Fibroblast of pulmonary artery (primary cell): ENCODE measurements at regions not wholly inside any gene's neighbourhood (a gene's known extent, or its start where the extent isn't known, plus 50 kb on each side); places are given as distances from the start of the nearest gene placed in this dataset.
"Not testable (repeated sequence)": the region's sequence is repeated elsewhere in the genome, so short reads cannot be mapped to it uniquely, and the experiment has no call there.

Experiments used
- DNase-seq: peaks from one replicate; pipeline ENCODE4 v3.0.0-alpha.2; 2010; ENCODE audit warnings: low read depth
- H3K4me3 ChIP-seq: replicated peaks from 2 replicates; pipeline ENCODE4 v1.5.1; 2011; ENCODE audit warnings: low read depth, mild to moderate bottlenecking, control low read depth, low read length, moderate library complexity
- TF ChIP-seq, protein P1 (sequence below): IDR thresholded peaks from 2 replicates; pipeline ENCODE4 v1.5.1; 2011; ENCODE audit warnings: mild to moderate bottlenecking, control low read depth, low read length, inconsistent platforms; ENCODE audit errors: missing control alignments

DNA sequence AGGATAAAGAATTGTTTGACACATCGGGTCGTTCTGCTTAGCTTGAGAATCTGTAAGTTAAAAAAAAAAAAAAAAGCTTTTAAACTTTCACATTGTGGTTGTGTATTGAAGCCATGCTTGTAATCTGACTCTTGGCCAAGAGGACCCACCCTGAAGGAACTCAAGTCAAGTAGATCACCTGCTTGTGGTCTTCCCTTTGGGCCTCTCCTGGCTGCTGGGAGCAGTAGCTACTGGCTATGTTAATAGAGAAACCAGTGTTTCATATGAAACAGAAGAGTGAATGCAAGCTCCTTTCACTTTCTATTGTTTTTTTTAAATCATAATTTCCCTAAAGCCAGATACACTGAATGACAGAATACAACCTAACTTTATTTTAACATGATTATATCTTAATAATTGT lies 402.4 kb upstream of the NDST4 start:
- DNase-seq, result no peak
- TF ChIP-seq, protein P1, sequence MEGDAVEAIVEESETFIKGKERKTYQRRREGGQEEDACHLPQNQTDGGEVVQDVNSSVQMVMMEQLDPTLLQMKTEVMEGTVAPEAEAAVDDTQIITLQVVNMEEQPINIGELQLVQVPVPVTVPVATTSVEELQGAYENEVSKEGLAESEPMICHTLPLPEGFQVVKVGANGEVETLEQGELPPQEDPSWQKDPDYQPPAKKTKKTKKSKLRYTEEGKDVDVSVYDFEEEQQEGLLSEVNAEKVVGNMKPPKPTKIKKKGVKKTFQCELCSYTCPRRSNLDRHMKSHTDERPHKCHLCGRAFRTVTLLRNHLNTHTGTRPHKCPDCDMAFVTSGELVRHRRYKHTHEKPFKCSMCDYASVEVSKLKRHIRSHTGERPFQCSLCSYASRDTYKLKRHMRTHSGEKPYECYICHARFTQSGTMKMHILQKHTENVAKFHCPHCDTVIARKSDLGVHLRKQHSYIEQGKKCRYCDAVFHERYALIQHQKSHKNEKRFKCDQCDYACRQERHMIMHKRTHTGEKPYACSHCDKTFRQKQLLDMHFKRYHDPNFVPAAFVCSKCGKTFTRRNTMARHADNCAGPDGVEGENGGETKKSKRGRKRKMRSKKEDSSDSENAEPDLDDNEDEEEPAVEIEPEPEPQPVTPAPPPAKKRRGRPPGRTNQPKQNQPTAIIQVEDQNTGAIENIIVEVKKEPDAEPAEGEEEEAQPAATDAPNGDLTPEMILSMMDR, result no peak
- no peak overlapping the region for H3K4me3 ChIP-seq

DNA sequence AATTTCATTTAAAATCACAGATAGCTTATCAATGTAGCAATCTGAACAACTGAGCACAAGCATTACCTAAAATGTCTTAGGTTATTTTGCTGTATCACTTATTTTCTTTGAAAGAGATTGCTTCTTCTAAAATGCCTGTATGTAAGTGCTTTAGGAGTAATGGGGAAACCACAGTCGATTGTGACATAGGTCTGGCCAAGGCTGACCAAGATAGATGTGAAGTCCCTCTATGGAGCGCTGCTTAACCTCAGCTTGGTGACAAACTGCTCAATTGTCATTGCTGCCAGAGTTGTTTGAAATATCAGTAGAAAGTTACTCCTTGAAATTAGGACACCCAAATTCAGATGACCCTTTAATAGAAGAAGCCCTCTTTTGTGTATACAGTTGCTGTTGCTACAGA lies 401.9 kb upstream of the NDST4 start:
- no peak for DNase-seq
- TF ChIP-seq, protein P1, result no peak
- no peak overlapping the region for H3K4me3 ChIP-seq

DNA sequence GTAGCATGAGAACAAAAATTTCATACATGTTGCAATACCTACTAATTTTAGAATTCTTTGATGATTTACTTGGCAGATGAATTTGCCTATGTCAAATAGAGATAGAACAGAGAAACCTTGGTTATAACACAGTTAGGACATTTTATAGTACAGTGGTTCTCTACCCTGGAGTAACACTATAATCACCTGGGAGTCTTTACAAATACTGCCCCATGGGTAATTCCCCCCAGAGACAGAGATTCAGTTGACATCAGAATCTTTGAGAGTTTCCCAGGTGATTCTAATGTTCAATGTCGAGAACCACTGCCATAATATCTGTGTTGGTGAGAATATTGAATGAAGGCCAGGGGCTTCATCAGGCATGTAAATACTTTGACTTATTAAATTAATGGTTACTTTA lies 401.3 kb upstream of the NDST4 start:
- DNase-seq, result no peak
- TF ChIP-seq, protein P1, result no peak
- H3K4me3 ChIP-seq, result no peak overlapping the region

DNA sequence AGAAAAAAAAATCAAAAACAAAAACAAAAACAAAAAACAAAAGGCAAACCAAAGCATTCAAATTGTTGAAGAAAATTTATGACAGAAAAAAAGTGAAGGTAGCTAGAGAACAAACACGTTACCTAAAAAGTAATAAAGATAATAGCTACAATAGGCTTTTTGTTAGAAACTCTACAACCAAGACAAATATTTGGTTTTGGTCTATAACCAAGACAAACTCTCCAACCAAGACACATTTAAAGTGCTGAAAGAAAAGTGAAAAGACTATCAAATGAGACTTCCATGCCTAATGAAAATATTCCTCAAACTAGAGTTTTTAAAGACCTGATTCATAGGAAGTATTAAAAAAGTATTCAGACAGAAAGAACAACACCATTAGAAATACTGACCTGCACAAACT lies 391.9 kb upstream of the NDST4 start:
- H3K4me3 ChIP-seq, result no peak overlapping the region
- DNase-seq, result no peak
- TF ChIP-seq, protein P1, result no peak

DNA sequence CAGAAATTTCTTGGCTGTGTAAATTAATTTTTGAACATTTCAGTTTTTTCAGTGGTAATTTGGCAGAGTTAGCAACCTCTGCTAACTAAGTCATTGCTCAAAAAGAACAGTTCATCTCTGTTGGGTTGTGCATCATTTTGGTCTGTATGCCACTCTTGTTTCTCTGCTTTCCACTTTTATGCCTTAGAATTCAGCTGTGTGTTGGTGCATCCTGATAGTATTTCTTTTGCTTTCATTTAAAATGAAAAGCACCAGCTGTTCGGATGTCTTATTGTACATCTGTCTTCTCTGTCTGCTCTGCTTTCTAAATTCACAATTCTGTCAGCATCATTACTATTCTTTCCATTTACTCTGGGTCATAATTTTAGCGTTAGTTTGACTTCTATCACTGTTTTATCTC lies 388.2 kb upstream of the NDST4 start:
- no peak overlapping the region for H3K4me3 ChIP-seq
- DNase-seq, result no peak
- TF ChIP-seq, protein P1, result no peak

DNA sequence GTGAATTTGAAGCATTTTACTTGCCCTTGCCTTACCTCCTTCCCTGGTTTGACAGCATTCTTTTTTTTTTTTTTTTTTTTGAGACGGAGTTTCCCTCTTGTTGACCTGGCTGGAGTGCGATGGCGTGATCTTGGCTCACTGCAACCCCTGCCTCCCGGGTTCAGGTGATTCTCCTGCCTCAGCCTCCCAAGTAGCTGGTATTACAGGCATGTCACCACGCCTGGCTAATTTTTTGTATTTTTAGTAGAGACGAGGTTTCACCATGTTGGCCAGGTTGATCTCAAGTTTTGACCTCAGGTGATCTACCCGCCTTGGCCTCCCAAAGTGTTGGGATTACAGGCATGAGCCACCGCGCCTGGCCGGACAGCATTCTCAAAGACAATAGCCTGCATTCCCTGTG lies 380.4 kb upstream of the NDST4 start:
- not testable (repeated sequence) for DNase-seq, H3K4me3 ChIP-seq

DNA sequence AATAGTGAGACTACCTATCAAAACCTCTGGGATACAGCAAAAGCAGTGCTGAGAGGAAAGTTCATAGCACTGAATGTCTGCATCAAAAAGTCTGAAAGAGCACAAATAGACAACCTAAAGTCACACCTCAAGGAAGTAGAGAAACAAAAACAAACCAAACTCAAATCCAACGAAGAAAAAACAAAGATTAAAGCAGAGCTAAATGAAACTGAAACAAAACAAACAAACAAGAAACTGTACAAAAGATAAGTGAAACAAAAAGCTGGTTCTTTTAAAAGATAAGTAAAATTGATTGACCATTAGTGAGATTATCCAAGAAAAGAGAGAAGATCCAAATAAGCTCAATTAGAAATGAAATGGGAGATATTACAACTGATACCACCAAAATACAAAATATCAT lies 378.3 kb upstream of the NDST4 start:
- no peak for DNase-seq
- no peak overlapping the region for H3K4me3 ChIP-seq
- TF ChIP-seq, protein P1, result no peak

DNA sequence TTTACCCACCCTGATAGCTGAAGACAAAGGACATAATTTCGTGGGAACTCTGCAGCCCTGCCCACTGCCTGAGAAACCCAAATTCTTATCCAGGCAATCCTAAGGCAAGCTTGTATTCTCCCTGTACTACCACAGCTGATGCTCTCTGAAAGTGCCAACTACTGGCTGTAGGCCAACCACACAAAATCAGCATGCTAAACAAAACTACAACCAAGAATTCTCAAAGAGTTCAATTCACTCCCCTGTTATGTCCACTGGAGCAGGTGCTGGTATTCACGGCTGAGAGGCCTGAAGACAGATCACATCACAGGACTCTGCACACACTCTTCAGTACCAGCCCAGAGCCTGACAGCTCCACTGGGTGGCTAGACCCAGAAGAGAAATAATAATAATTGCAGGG lies 375.9 kb upstream of the NDST4 start:
- no peak overlapping the region for H3K4me3 ChIP-seq
- no peak for DNase-seq
- TF ChIP-seq, protein P1, result no peak
